B cell (primary cell): ENCODE measurements at regions not wholly inside any gene's neighbourhood (a gene's known extent, or its start where the extent isn't known, plus 50 kb on each side); places are given as distances from the start of the nearest gene placed in this dataset.

Source experiments
- ATAC-seq: fragments of 200-7000 bp; cut with Tn5 transposase; one replicate; pipeline ENCODE4 v1.10.0; 2021; ENCODE audit warnings: low read depth, mild to moderate bottlenecking, moderate number of reproducible peaks, moderate library complexity
- CTCF ChIA-PET: fragments of 350-600 bp; sonication (Branson Sonifier 250); formaldehyde crosslinking; loops from one replicate; lab custom pipeline; 2021; ENCODE audit warnings: antibody characterized with exemption, inconsistent platforms; lab: Charles Lee
- POLR2A ChIA-PET: fragments of 350-600 bp; sonication (Branson Sonifier 250); formaldehyde crosslinking; loops from one replicate; lab custom pipeline; 2021; ENCODE audit warnings: antibody characterized with exemption; lab: Charles Lee
- DNase-seq: peaks from one replicate; pipeline ENCODE4 v3.0.0; 2013
- H2AFZ ChIP-seq: 2 replicates; pipeline ENCODE4 v1.6.1; 2012; ENCODE audit warnings: mild to moderate bottlenecking, low read depth, low read length; ENCODE audit not compliant: insufficient read depth, poor library complexity, severe bottlenecking
- H3K27ac ChIP-seq, 2 donors: 1 replicate in 1 of 2; 2 replicates in 1 of 2; pipeline ENCODE4 v1.5.1; 2012 to 2013; ENCODE audit warnings: low read length in 2 of 2, mild to moderate bottlenecking in 2 of 2, moderate library complexity in 1 of 2
- H3K27me3 ChIP-seq, 4 experiments: fragments of 200-600 bp in 1 of 4; sonication (generic) in 1 of 4; replicated peaks in 1 of 4; 1 replicate in 2 of 4; 2 replicates in 2 of 4; pipeline versions ENCODE4 v1.6.1 to v1.7.0; 2013 to 2016; ENCODE audit warnings: low read length in 3 of 4, mild to moderate bottlenecking in 2 of 4, mixed read lengths in 1 of 4, moderate library complexity in 1 of 4; ENCODE audit not compliant: insufficient read depth in 4 of 4, control insufficient read depth in 3 of 4; ENCODE audit errors: control extremely low read depth in 1 of 4
- H3K36me3 ChIP-seq, 2 experiments: replicated peaks in 1 of 2; 1 replicate in 1 of 2; 2 replicates in 1 of 2; pipeline versions ENCODE4 v1.6.1 to v1.7.1; 2013; ENCODE audit warnings: low read length in 1 of 2; ENCODE audit not compliant: insufficient read depth in 2 of 2, control insufficient read depth in 1 of 2; ENCODE audit errors: control extremely low read depth in 1 of 2, extremely low read depth in 1 of 2
- H3K4me1 ChIP-seq, 2 donors: fragments of 200-600 bp in 1 of 2; sonication (generic) in 1 of 2; 1 replicate in 1 of 2; 2 replicates in 1 of 2; pipeline versions ENCODE4 v1.5.1 to v1.6.1; 2013 to 2017; ENCODE audit warnings: low read length in 2 of 2; ENCODE audit not compliant: control insufficient read depth in 2 of 2, insufficient read depth in 2 of 2
- H3K4me2 ChIP-seq: replicated peaks from 2 replicates; pipeline ENCODE3; 2012; ENCODE audit warnings: mild to moderate bottlenecking, low read depth, low read length; ENCODE audit not compliant: poor library complexity, severe bottlenecking
- H3K4me3 ChIP-seq, 5 experiments: fragments of 200-600 bp in 1 of 5; sonication (generic) in 1 of 5; 1 replicate in 3 of 5; 2 replicates in 2 of 5; pipeline versions ENCODE4 v1.5.1 to v1.7.0; 2011 to 2016; ENCODE audit warnings: low read length in 4 of 5, mild to moderate bottlenecking in 4 of 5, low read depth in 2 of 5, control low read depth in 1 of 5, moderate library complexity in 1 of 5; ENCODE audit not compliant: insufficient read depth in 1 of 5; ENCODE audit errors: control extremely low read depth in 1 of 5, extremely low read depth in 1 of 5
- H3K79me2 ChIP-seq: fragments of 200-600 bp; sonication (generic); one replicate; pipeline ENCODE4 v1.6.0; 2016; ENCODE audit warnings: low read length; ENCODE audit not compliant: control insufficient read depth, insufficient read depth
- H3K9ac ChIP-seq: fragments of 200-600 bp; sonication (generic); 2 replicates; pipeline ENCODE4 v1.6.1; 2017; ENCODE audit warnings: mild to moderate bottlenecking, low read length, moderate library complexity
- H3K9me3 ChIP-seq, 3 donors: one replicate each; pipeline versions ENCODE4 v1.6.1 to v1.7.1; 2013; ENCODE audit warnings: low read length in 2 of 3; ENCODE audit not compliant: control insufficient read depth in 2 of 3, insufficient read depth in 1 of 3; ENCODE audit errors: control extremely low read depth in 1 of 3
- H4K20me1 ChIP-seq: 2 replicates; pipeline ENCODE4 v1.6.0; 2012; ENCODE audit warnings: mild to moderate bottlenecking, low read length; ENCODE audit not compliant: insufficient read depth, control insufficient read depth, poor library complexity, severe bottlenecking
- H3K27ac Mint-ChIP-seq: one replicate; pipeline ENCODE4 v1.8.0; 2021; ENCODE audit warnings: mixed read lengths
- H3K27me3 Mint-ChIP-seq: one replicate; pipeline ENCODE4 v1.8.0; 2021; ENCODE audit warnings: mixed read lengths
- H3K4me1 Mint-ChIP-seq: one replicate; pipeline ENCODE4 v1.8.0; 2021; ENCODE audit warnings: mixed read lengths
- H3K4me3 Mint-ChIP-seq: one replicate; pipeline ENCODE4 v1.8.0; 2021; ENCODE audit warnings: mixed read lengths
- H3K9me3 Mint-ChIP-seq: one replicate; pipeline ENCODE4 v1.8.0; 2022; ENCODE audit warnings: mixed read lengths; ENCODE audit not compliant: insufficient read depth
- CTCF ChIP-seq: fragments of 200-600 bp; IDR thresholded peaks from one replicate; pipeline ENCODE4 v1.8.0; 2022; ENCODE audit warnings: antibody characterized with exemption, mild to moderate bottlenecking
- EZH2 ChIP-seq: IDR thresholded peaks from 2 replicates; pipeline ENCODE4 v1.6.1; 2012; ENCODE audit warnings: borderline replicate concordance, low read depth, mild to moderate bottlenecking, moderate library complexity, low read length; ENCODE audit not compliant: insufficient read depth, poor library complexity, severe bottlenecking
- WGBS: methylation state at CpG from one replicate; pipeline ENCODE4 v1.1.5; 2013; ENCODE audit warnings: missing lambda C conversion rate; ENCODE audit not compliant: insufficient coverage; 5-methylcytosine and 5-hydroxymethylcytosine counted together
- intact Hi-C: fragments of 100-400 bp; cut with micrococcal nuclease; formaldehyde crosslinking; loops from one replicate; pipeline ENCODE4 v1.10.0; 2022

GRCh38 chr5:90015584-90016018, 394.0 kb downstream of the CETN3 start:
- WGBS, result no CpG with 5 or more reads among the region's 3 CpGs
- ATAC-seq (no peak), DNase-seq (no peak)
- ChIA-PET POLR2A (no interaction called here), CTCF (no interaction called here)
- no peaks in the 10 kb centered on the region for H3K36me3 ChIP-seq
- no peak for TF ChIP-seq CTCF
- TF ChIP-seq EZH2, result no peak
- Mint-ChIP-seq H3K27me3 (no peaks in the 10 kb centered on the region), H3K4me1 (peaks cover 10% of the 10 kb centered on the region), H3K4me3 (peak overlapping the region; percentile 4), H3K27ac (no peak overlapping the region), H3K9me3 (no peaks in the 10 kb centered on the region)
- H3K27me3 ChIP-seq, result no peaks in the 10 kb centered on the region
- no peak overlapping the region for H3K4me2 ChIP-seq
- H3K79me2 ChIP-seq, result no peaks in the 10 kb centered on the region
- no peak overlapping the region for H3K4me3 ChIP-seq
- no peak overlapping the region for H2AFZ ChIP-seq
- no peak overlapping the region for H3K27ac ChIP-seq
- H4K20me1 ChIP-seq, result no peaks in the 10 kb centered on the region
- intact Hi-C loops, result no loop called here
- no peak overlapping the region for H3K9ac ChIP-seq
- peaks cover 0 to 2% of the 10 kb centered on the region in 2 donors for H3K4me1 ChIP-seq
- H3K9me3 ChIP-seq, result no peaks in the 10 kb centered on the region

- Histone ChIP-seq H2AFZ (no peak overlapping the region), H3K9ac (no peak overlapping the region), H3K4me2 (no peak overlapping the region), H3K4me1 (no peaks in the 10 kb centered on the region), H3K79me2 (no peaks in the 10 kb centered on the region), H4K20me1 (no peaks in the 10 kb centered on the region), H3K27me3 (no peaks in the 10 kb centered on the region), H3K36me3 (no peaks in the 10 kb centered on the region), H3K4me3 (no peak overlapping the region), H3K27ac (no peak overlapping the region), H3K9me3 (no peaks in the 10 kb centered on the region)
- POLR2A ChIA-PET, result no interaction called here
- intact Hi-C loops, result no loop called here
- DNase-seq (no peak), ATAC-seq (no peak)
- no peaks in the 10 kb centered on the region for H3K9me3 Mint-ChIP-seq
- H3K4me1 Mint-ChIP-seq, result peaks cover 6% of the 10 kb centered on the region
- H3K4me3 Mint-ChIP-seq, result no peak overlapping the region
- H3K27ac Mint-ChIP-seq, result no peak overlapping the region
- TF ChIP-seq CTCF (no peak), EZH2 (no peak)
- H3K27me3 Mint-ChIP-seq, result no peaks in the 10 kb centered on the region
- CTCF ChIA-PET, result no interaction called here
Observed at GRCh38 chr5:90014420-90014819, 395.1 kb downstream of the CETN3 start.
